ENCODE measurements at regions not wholly inside any gene's neighbourhood (a gene's known extent, or its start where the extent isn't known, plus 50 kb on each side); places are given as distances from the start of the nearest gene placed in this dataset.
"Not testable (repeated sequence)": the region's sequence is repeated elsewhere in the genome, so short reads cannot be mapped to it uniquely, and the experiment has no call there.

DNA sequence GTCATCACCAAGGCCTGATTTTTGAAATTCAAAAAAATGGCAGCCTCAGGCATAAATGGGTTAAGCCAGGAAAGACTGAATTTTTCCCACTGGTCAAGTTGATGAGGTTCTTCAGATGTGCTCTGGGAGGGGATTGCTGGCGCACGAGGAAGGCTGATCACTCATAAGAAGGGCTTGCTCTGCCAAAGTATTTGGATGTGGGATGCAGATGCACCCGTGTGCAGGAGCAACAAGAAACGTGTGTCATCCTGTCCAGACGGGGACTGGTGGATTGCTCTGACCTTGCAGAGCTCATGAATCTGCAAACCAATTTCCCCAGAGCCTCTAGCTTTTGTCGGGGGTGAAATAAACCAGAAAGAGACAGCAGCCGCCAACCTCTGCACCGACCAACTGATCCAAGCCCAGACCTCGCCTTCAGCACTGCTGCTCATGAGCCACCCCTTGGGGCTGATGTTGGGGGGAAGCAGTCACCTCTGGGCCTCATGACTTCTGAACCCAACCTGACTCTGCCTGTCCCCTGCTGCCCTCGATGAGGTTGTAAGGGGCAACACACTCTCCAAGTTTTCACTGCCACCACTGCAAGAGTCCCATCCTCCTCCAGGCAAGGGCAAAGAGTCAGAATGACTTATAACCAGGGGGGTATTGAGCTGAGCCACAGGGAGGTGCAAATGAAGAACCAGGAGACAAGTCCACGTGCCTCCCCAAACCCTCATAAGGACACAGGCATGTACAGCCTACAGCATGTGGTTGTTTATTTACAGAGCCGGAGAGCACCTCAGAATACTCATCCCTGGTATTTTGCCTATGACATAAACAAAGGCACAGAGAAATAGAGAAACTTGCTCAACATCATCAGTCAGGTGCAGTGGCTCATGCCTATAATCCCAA is 452.0 kb downstream of the SOX9 start:
- ATAC-seq (ENCODE audit: poor library complexity): no peak
- no peak overlapping the region for H3K4me3 Mint-ChIP-seq
- POLR2A ChIA-PET: no interaction called here
- TF ChIP-seq, protein P1, sequence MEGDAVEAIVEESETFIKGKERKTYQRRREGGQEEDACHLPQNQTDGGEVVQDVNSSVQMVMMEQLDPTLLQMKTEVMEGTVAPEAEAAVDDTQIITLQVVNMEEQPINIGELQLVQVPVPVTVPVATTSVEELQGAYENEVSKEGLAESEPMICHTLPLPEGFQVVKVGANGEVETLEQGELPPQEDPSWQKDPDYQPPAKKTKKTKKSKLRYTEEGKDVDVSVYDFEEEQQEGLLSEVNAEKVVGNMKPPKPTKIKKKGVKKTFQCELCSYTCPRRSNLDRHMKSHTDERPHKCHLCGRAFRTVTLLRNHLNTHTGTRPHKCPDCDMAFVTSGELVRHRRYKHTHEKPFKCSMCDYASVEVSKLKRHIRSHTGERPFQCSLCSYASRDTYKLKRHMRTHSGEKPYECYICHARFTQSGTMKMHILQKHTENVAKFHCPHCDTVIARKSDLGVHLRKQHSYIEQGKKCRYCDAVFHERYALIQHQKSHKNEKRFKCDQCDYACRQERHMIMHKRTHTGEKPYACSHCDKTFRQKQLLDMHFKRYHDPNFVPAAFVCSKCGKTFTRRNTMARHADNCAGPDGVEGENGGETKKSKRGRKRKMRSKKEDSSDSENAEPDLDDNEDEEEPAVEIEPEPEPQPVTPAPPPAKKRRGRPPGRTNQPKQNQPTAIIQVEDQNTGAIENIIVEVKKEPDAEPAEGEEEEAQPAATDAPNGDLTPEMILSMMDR (IDR thresholded peaks at IDR 0.05): no peak
- H3K27me3 Mint-ChIP-seq: peaks cover 30% of the 10 kb centered on the region
- no peak overlapping the region for H3K27ac Mint-ChIP-seq
- DNase-seq: no peak
- intact Hi-C loops (cut with DNase I, micrococcal nuclease): no loop called here
- Histone ChIP-seq H3K4me1 (ENCODE audit: insufficient read depth, low read length) (no peaks in the 10 kb centered on the region), H3K9me3 (ENCODE audit: control insufficient read depth in 1 of 2, insufficient read depth in 1 of 2, low read length in 2 of 2) (peaks cover 0 to 6% of the 10 kb centered on the region in 2 experiments), H3K27ac (ENCODE audit: low read depth in 1 of 2, low read length in 2 of 2) (no peak overlapping the region), H3K36me3 (ENCODE audit: insufficient read depth, low read length) (no peaks in the 10 kb centered on the region), H3K27me3 (ENCODE audit: control insufficient read depth in 1 of 2, insufficient read depth in 2 of 2, low read length in 2 of 2) (no peaks in the 10 kb centered on the region), H3K4me3 (ENCODE audit: low read length) (no peak overlapping the region)
- no peaks in the 10 kb centered on the region for H3K4me1 Mint-ChIP-seq (ENCODE audit: low read depth)
- H3K9me3 Mint-ChIP-seq: no peaks in the 10 kb centered on the region
- H3K36me3 Mint-ChIP-seq (ENCODE audit: low read depth): no peaks in the 10 kb centered on the region
- CTCF ChIA-PET: no interaction called here

DNA sequence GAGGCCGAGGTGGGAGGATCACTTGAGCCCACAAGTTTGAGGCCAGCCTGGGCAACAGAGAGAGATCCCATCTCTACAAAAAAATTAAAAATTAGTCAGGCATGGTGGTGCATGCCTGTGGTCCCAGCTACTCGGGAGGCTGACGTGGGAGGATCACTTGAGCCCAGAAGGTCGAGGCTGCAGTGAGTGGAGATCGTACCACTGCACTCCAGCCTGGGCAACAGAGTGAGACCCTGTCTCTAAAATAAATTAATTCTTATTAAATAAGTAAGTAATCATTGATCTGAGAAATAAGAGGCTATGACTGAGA is 452.6 kb downstream of the SOX9 start:
- H3K9me3 Mint-ChIP-seq; ATAC-seq (ENCODE audit: poor library complexity); DNase-seq; H3K27me3 ChIP-seq (ENCODE audit: control insufficient read depth in 1 of 2, insufficient read depth in 2 of 2, low read length in 2 of 2); H3K36me3 Mint-ChIP-seq (ENCODE audit: low read depth); H3K4me1 Mint-ChIP-seq (ENCODE audit: low read depth); H3K27ac ChIP-seq (ENCODE audit: low read depth in 1 of 2, low read length in 2 of 2); H3K9me3 ChIP-seq (ENCODE audit: control insufficient read depth in 1 of 2, insufficient read depth in 1 of 2, low read length in 2 of 2); H3K27ac Mint-ChIP-seq; CTCF ChIA-PET; POLR2A ChIA-PET; H3K4me3 ChIP-seq (ENCODE audit: low read length); intact Hi-C loops (cut with DNase I, micrococcal nuclease); H3K4me1 ChIP-seq (ENCODE audit: insufficient read depth, low read length); H3K4me3 Mint-ChIP-seq; H3K36me3 ChIP-seq (ENCODE audit: insufficient read depth, low read length): not testable (repeated sequence)
- peaks cover 30% of the 10 kb centered on the region for H3K27me3 Mint-ChIP-seq

DNA sequence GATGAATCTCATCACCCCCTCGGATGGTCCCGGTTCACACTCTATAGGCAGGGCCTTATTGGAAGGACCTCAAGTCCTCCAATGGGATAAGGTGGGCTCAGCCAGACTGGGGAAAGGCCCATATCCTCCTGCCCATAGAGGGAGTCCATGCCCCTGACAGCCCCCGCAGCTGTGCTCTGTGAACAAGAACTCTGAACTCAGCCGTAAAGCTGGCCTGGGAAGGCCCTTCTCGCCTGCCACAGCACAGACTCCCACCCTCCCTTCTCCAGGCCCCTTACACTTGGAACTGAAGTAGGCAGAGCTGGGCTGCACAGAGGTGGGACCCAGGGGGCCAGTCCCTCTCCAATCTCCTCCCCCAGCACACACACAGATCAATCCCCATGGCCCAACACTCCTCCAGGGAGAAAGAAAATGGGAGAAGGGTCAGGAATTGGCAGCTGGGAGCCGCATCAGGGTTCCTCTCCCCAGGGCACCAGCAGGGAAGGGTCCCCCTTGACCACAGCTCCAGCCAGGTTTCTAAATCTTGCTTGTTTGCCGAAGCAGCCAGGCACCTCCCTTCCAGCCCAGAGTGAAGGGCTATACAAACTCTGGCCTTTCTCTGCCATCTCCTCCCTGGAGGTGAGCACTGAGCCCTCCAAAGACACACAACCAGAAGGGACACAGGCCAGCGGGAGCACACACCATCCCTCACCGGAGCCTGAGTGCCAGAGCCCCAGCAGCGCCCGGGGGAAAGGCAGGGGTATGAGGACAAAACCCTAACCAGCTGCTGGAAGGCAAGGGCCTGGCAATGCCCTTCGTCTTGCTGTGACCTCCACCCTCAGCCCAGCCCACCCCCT is 454.1 kb downstream of the SOX9 start:
- Mint-ChIP-seq H3K27ac (no peak overlapping the region), H3K4me1 (ENCODE audit: low read depth) (no peaks in the 10 kb centered on the region), H3K27me3 (peaks cover 30% of the 10 kb centered on the region), H3K9me3 (no peaks in the 10 kb centered on the region), H3K4me3 (no peak overlapping the region), H3K36me3 (ENCODE audit: low read depth) (no peaks in the 10 kb centered on the region)
- TF ChIP-seq, protein P1 (IDR thresholded peaks at IDR 0.05): no peak
- Histone ChIP-seq H3K36me3 (ENCODE audit: insufficient read depth, low read length) (no peaks in the 10 kb centered on the region), H3K4me3 (ENCODE audit: low read length) (no peak overlapping the region), H3K9me3 (ENCODE audit: control insufficient read depth in 1 of 2, insufficient read depth in 1 of 2, low read length in 2 of 2) (no peaks in the 10 kb centered on the region), H3K27ac (ENCODE audit: low read depth in 1 of 2, low read length in 2 of 2) (no peak overlapping the region), H3K27me3 (ENCODE audit: control insufficient read depth in 1 of 2, insufficient read depth in 2 of 2, low read length in 2 of 2) (no peaks in the 10 kb centered on the region), H3K4me1 (ENCODE audit: insufficient read depth, low read length) (no peaks in the 10 kb centered on the region)
- DNase-seq: no peak
- ChIA-PET POLR2A (no interaction called here), CTCF (no interaction called here)
- no peak for ATAC-seq (ENCODE audit: poor library complexity)
- intact Hi-C loops (cut with DNase I, micrococcal nuclease): no loop called here

All from CD4-positive, alpha-beta T cell (primary cell).